NCI-H1105 treated with DMSO at 0.1 percent for 48 hours (cell line): ENCODE measurements at regions not wholly inside any gene's neighbourhood (a gene's known extent, or its start where the extent isn't known, plus 50 kb on each side); places are given as distances from the start of the nearest gene placed in this dataset.
A peak's percentile ranks its signal among the peaks of the same experiment; 100 is the strongest.
"Not testable (repeated sequence)": the region's sequence is repeated elsewhere in the genome, so short reads cannot be mapped to it uniquely, and the experiment has no call there.

Experiments
- DNase-seq: peaks from one replicate; lab custom pipeline; 2025; lab: John Stamatoyannopoulos, UW

DNA sequence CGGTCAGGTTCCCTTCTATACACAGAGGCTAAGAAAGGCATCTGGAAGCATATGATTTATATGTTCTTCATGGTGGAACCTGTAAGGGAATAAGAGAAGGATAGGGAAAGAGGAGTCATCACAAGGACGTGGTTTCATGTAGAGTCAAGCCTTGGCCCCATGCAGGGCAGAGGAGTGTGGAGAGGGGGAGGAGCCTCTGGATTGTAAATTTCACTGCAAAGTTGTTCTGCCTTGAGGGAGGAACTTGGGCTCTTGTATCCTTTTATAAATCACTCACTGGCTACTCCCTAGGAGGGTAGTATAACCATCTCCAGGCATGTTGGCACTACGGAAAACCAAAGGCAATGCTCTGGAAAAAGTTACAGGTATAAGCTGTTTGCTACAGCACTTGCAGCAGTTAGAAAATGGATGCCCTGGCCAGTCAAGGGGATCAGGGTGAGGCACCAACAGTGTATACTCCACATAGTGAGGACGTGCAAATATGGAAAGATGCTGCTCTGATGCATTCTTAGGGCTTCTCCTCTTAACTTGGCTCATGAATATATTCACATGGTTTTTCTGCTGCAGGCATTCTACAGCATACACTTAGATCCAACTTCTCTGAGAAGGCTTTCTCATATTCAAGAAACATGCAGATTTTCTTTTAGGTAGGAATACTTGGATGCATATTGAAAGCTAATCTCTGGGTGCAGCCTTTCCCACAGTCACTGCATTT, 60.3 kb upstream of the ZNF81 start:
- no peak for DNase-seq

GRCh38 chrX:47772764-47773163, 63.9 kb upstream of the ZNF81 start:
- DNase-seq = no peak

DNA sequence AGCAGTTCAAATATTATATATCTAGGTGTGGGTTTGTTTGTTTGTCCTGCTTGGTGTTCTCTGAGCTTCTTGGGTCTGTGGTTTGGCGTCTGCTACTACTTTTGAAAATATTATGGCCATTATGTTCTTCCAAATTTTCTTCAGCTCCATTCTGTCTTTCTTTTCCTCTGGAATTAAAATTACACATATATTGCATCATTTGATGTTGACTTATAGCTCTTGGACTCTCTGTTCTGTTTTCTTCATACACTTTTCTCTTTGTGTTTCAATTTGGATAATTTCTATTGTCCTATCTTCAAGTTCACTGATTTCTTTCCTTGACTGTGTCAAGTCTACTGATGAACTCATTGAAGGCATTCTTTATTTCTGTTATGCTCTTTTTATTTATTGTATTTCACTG, 65.2 kb upstream of the ZNF81 start:
- no peak for DNase-seq

DNA sequence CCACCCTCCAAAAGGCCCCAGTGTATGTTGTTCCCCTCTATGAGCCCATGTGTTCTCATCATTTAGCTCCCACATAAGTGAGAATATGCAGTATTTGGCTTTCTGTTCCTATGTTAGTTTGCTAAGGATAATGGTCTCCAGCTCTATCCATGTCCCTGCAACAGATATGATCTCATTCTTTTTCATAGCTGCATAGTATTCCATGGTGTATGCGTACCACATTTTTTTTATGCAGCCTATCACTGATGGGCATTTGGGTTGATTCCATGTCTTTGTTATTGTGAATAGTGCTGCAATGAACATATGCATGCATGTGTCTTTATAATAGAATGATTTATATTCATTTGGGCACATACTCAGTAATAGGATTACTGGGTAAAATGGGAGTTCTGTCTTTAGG, 73.9 kb upstream of the ZNF81 start:
- DNase-seq = not testable (repeated sequence)

DNA sequence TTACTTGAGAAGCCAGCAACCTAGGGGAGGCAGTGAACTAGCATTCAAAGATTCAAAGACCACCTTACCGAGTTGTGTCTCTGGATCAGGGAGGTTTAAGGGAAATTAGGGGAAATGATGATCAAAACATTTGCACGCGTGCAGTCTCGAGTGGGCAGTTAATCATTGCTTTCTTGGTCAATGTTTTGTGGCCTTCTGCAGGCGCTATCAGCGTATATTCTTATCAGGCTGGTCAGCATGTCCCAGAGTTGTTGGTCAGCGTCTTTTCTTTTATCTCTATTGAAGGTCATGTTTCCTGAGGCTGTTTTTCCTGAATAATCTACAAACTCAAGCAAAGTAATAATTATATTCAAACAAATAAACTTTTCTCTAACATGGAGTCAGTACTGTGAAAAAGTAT, 84.0 kb upstream of the ZNF81 start:
- DNase-seq = no peak

- DNase-seq = peak; percentile 8
Measured at GRCh38 chrX:47751670-47752069, 85.0 kb upstream of the ZNF81 start.

DNA sequence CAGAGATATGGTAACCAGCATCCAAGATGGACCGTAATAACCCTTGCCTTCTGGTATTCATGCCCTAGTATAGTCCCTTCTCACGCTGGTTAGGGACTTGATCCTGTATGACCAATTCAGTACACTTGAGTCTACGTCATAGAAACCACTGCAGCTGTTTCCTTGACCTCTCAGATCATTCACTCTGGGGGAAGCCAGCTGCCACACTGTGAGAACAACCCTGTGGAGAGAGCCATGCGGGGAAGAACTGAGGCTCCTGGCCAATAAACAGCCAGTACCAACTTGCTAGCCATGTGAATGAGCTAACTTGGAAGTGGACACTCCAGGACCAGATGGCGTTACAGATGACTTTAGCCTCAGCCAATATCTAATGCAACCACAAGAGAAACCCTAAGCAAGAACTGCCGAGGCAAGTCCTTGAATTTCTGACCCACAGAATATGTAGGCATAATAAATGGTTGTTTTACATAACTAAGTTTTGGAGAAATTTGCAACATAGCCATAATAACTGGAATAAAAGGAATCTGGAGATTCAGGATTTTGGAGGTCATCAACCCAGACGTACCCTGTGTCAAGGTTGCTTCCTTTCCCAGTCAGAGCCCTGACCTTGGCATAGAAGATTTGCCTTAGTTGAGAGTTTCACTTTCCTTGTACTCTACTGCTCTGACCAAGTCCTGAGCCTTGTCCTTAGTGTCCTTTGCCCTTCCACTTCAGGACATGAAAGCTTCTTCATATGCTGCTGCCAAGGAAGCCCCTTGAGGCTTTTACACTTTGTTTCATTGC, 87.3 kb upstream of the ZNF81 start:
- no peak for DNase-seq

DNA sequence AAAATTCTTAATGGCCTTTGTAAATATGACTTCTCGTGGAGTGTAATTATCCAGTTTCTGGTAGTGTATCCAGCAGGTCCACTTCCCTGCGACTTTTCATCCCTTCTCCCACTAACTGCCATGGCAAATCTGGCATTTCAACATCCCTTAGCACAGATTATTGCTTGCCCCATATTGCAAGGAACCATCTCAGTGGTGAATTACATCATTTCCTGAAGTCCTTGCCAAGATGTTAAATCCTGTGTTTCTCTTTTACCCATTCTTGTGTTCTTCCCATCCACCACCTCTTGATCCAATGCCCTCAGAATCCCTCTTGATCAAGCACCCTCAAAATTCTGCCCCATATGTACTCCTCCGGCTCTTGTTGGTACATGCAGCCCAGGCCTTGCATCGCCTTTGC, 88.1 kb upstream of the ZNF81 start:
- DNase-seq = no peak

GRCh38 chrX:47746446-47746845, 87.5 kb upstream of the UXT start:
- no peak for DNase-seq

GRCh38 chrX:47745416-47745815, 86.4 kb upstream of the UXT start:
- DNase-seq = no peak

DNA sequence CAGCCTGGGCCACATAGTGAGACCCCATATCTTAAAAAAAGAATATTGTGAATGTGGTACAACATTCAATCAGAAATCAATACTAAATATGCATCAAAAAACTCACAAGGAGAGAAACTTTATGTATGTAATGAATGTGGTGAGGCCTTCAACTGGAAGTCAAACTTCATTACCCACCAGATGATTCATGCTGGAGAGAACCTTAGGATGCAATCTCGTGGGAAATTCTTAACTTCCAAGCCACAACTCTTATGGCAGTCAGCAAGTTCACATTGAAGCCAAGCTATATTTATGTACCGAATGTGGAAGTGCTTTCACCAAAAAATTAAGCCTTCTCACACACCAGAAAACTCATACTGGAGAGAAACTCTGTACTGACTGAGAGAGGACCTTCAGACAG, 84.5 kb upstream of the UXT start:
- DNase-seq = no peak

DNA sequence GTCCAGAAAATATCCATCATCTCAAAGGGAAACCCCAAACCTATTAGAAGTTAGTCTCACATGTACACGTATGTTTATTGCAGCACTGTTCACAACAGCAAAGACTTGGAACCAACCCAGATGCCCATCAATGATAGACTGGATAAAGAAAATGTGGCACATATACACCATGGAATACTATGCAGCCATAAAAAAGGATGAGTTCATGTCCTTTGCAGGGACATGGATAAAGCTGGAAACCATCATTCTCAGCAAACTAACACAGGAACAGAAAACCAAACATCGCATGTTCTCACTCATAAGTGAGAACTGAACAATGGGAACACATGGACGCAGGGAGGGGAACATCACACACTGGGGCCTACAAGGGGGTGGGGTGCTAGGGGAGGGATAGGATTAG, 79.9 kb upstream of the UXT start:
- DNase-seq = not testable (repeated sequence)

- DNase-seq = no peak
Measured at GRCh38 chrX:47723689-47724088, 64.7 kb upstream of the UXT start.

- no peak for DNase-seq
Measured at GRCh38 chrX:47723083-47723482, 64.1 kb upstream of the UXT start.

GRCh38 chrX:47722260-47722659, 63.3 kb upstream of the UXT start:
- no peak for DNase-seq

DNA sequence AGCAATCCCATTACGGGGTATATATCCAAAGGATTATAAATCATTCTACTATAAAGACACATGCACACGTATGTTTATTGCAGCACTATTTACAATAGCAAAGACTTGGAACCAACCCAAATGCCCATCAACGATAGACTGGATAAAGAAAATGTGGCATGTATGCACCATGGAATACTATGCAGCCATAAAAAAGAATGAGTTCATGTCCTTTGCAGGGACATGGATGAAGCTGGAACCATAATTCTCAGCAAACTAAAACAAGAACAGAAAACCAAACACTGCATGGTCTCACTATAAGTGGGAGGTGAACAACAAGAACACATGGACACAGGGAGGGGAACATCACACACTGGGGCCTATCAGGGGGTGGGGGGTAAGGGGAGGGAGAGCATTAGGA, 56.1 kb upstream of the UXT start:
- DNase-seq = not testable (repeated sequence)

GRCh38 chrX:47712675-47713074, 53.7 kb upstream of the UXT start:
- DNase-seq = not testable (repeated sequence)

DNA sequence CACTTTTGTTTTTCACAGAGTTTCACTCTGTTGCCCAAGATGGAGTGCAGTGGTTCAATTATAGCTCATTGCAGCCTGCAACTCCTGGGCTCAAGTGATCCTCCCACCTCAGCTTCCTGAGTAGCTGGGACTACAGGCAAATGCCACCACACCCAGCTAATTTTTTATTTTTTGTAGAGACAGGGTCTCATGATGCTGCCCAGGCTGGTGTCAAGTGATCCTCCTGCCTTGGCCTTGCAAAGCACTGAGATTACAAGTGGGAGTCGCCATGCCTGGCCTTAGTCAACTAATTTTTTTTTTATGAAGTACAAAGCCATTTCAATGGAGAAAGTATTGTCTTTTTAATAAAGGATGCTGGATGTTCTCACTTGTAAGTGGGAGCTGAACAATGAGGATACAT, 51.3 kb upstream of the UXT start:
- no peak for DNase-seq
